Middle frontal gyrus (tissue), 1 donor: ENCODE measurements at regions not wholly inside any gene's neighbourhood (a gene's known extent, or its start where the extent isn't known, plus 50 kb on each side); places are given as distances from the start of the nearest gene placed in this dataset.
"Not testable (repeated sequence)": the region's sequence is repeated elsewhere in the genome, so short reads cannot be mapped to it uniquely, and the experiment has no call there.

Source experiments
- DNase-seq: peaks from one replicate; pipeline ENCODE4 v3.0.0-alpha.2; 2015; ENCODE audit warnings: low spot score; ENCODE audit errors: extremely low spot score

GRCh38 chr10:9239298-9239697 is 1184.8 kb downstream of the GATA3 start:
- DNase-seq = no peak

DNA sequence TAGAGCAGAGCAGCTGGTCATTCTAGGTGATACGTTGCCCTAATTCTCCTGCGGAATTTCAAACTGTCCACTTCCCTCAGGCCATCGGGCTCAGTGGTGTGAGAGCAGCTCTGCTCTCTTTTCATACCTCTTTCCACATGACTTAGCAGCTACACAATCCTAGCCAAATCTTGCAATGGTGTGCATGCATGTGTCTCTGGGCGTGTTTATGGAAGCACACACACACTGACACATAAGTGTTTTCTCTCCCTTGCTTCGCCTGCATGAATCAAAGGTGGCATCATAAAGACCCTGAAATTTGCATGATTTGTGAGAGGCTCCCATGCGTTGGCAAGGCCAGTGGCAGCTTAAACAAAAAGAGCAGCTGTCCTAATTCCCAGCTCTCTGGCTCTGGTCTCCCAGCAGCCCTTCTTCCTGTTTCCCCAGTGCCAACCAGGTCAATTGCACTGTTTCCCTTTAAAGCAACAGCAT is 1189.5 kb downstream of the GATA3 start:
- no peak for DNase-seq

DNA sequence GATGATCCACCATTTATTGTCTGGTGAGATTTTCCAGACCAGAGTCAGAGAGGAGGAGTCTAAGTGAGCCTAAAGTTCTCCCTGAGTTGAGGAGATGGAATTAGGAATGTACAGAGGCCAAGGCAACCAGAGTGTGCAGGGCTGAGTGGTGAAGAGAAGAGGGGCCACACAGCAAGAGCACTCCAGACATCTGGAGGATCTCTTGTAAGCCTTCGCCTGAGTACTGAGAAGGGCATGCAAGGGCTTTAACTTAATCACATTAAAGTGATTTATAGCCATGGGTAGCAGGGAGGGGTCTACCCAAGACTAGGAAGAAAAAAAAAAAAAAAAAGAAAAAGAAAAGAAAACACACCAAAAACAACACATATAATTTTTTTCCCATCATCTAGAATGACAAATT is 1190.4 kb downstream of the GATA3 start:
- no peak for DNase-seq

DNA sequence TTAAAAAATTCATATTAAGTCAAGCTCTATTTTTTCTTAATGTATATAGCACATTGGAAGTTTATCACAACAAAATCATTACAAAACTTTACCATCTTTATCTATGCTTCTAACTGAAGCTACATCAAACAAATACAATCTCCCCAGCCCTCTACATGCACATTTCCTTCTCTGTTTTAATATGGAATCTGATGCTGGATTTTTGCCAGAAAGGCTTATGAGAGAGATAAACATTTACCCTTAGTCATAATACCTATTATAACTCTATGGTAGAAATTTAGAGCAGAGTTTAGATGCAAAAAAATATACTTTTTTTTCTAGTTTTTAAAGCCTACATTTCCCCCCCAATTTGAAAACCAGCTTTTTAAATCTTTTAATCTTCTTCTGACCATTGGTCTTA is 1198.6 kb downstream of the GATA3 start:
- DNase-seq = no peak

DNA sequence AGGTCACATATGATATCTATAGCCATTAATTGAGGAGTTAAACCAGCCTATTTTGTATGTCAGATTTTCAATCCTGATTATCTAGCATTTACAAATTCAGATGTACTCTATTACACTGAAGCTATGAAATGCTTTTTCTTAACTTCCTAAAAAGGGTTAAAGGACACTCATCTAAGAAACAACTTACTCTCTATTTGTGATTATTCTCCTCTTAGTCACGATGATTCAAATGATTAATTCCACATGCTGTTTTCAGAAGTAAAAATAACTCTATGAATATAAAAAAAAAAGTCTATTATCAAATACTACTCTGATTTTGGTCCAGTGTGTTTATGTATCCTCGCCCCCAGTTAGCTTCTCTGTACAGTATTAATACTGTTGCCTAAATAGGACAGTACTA is 1199.9 kb downstream of the GATA3 start:
- no peak for DNase-seq

GRCh38 chr10:9260690-9261089 is 1206.2 kb downstream of the GATA3 start:
- no peak for DNase-seq

DNA sequence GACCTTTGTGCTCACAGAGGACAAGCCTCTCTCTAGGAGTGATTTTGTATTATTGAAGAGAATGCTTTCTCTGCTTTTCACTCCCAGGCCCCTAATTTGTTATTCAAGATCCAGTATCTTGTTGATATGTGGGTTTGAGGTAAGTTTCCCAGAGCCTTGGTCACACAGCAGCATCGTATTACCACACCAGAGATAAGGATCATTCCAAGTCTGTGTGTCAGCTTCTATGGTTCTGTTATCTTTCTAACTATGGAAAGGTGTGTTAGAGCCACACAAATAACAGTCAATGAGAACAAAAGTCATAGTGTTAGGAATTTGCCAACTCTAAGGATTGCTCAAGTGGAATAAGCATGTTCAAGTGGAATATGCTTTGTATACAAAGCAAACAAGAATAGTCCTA is 1208.3 kb downstream of the GATA3 start:
- no peak for DNase-seq

- DNase-seq = no peak
Measured at GRCh38 chr10:9268176-9268575, 1213.7 kb downstream of the GATA3 start.

GRCh38 chr10:9273126-9273833 is 1218.8 kb downstream of the GATA3 start:
- not testable (repeated sequence) for DNase-seq

GRCh38 chr10:9274206-9274755 is 1219.8 kb downstream of the GATA3 start:
- DNase-seq = no peak

DNA sequence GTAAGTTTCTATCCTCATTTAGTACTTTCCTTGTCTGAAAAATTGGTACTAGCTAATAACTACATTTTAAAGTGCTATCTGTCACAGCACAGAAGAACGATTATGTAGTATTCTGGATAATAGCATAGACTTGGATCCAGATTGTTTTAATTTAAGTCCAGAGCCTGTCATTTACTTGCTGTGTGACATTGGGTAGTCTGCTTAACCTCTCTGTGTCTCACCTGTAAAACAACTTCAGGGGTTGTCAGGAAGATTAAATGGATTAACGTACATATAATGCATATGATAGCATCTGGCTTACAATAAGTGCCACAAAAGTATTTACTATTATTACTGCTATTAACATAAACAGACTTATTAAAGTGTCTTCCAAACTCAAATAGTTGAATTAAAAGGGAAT is 1221.4 kb downstream of the GATA3 start:
- no peak for DNase-seq

DNA sequence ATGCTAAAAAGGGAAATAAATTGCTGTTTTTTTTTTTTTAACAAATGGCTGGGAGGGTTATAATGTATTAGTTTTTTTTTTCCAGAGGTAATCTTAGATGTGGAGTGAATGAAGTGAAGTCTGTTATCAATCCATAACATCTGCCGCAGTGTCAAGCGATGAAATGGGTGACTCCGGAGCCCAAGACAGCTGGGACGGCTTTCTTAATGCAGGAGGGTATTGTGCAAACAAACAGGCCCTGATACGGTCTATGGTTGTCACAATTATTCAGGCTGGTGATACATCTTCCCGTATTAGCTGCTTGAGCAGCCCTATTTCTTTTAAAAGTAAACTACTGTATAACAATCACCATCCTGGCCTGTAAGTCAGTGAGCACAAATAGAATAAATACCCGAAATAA is 1231.2 kb downstream of the GATA3 start:
- DNase-seq = no peak

DNA sequence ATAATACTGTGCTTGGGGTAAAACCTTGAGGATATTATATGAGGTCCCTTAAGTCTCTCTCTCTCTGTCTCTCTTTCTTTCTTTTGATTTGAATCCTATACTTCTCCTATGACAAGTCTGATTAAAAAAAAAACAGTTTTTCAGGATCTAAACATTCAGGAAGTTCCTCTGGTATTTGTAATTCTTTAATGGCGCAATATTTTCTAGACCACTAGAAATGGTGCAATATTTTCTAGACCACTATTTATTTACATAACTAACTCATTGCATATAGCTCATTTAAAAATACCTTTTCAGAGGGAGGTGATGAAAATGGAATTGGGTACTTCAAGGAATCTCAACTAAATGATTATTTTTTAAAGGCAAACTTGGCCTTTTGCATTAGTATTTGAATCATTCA is 1235.3 kb downstream of the GATA3 start:
- no peak for DNase-seq

- no peak for DNase-seq
Measured at GRCh38 chr10:9291081-9291480, 1236.6 kb downstream of the GATA3 start.

GRCh38 chr10:9294132-9294663 is 1239.7 kb downstream of the GATA3 start:
- DNase-seq = no peak

DNA sequence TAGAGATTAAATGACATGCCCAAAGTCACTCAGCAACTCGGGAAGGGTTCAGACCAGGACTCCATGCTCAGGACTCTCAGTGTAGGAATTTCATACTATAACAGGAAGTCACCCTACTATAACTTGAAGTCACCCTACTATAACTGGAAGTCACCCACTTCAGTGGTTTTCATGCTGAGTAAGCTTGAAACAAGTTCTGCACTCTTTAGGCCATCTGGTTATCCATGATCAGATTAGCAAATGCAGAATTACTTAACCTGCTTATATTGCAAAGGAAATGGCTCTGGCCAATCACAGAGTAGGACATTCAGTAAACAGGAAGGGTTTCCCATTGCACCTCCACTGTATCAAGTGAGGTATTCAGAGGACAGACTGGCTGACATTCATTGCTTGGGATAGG is 1240.4 kb downstream of the GATA3 start:
- DNase-seq = no peak

DNA sequence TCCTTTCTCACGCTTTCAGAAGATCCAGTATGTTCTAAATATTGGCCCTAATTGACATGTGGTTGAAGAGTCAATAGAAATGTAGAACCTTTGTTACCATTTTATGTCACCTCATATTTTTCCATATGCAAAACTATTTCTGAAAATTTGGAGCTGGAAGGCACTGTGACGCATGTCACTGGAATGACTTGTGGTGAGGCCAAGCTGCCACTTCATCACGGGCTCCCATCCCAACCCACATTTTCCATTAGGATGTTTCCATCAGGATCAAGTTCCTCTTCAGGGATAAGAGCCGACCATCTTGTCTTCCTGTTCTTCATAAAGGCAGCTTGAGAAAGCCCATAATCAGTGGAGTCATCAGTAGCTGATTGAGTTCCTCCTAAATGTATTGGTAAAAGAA is 1241.7 kb downstream of the GATA3 start:
- no peak for DNase-seq

DNA sequence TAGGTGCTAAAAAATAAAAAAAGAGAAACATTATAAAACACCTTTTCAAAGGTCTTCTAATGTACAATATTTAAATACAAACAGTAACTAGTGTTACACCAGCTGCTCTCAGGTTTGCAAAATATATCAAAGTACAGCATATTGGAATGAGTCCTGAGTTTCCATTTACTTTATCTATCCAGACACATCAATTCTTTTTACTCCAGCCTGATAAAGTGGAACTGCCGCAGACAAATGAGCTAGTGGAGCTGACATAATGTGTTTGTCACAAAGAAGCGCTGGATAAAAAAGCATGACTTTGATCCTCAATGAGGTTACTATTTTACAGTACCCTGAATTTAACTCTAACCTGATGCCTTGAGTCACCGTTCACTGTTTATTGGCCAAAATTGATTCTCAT is 1243.1 kb downstream of the GATA3 start:
- no peak for DNase-seq

- DNase-seq = no peak
Measured at GRCh38 chr10:9299966-9300365, 1245.5 kb downstream of the GATA3 start.

- DNase-seq = no peak
Measured at GRCh38 chr10:9301148-9301547, 1246.7 kb downstream of the GATA3 start.

DNA sequence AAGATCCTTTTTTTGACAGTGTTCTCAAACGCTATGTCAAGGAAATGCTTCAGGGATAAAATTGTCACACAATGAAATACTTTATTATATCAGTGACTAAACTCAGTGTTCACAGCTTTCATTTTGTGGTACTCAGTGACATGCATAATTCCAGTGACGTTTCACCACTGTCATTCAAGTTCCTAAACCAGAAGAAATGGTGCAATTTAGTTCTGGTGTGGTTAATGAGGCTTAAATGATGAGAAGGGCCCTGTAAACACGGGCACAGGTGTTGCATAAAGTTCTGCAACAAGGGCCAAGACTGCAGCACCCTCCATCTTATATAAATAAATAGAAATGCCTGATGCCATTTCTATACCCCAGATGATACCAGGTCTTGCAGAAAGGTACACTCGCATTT is 1247.1 kb downstream of the GATA3 start:
- no peak for DNase-seq

DNA sequence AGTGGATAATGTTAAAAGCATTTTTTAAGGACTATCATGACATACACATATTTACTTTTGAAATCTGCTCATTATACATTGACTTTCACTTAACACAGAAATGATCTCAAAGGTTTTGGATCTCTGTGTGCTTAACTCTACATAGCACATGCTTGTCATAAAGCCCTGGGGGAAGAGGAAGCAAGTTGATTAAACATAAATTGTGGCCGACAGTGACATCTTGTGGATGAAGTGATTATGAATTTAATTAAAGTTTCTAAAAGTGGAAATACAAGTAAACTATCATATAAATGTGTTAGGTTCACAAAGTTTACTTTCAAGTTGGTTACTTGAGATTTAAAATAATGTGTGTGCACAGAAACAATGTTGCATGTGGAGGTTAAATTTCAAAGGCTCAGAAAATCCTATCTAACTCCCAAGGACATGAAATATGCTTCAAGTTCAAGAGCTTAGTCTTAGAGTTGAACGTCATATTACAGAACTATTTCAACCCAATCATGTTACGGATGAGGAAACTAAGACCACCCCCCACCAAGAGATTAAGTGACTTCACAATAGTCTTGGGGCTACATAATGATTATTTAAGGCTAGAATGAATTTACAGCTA is 1247.8 kb downstream of the GATA3 start:
- DNase-seq = peak; percentile 63
